ENCODE measurements at regions not wholly inside any gene's neighbourhood (a gene's known extent, or its start where the extent isn't known, plus 50 kb on each side); places are given as distances from the start of the nearest gene placed in this dataset.
A peak's percentile ranks its signal among the peaks of the same experiment; 100 is the strongest.
"Not testable (repeated sequence)": the region's sequence is repeated elsewhere in the genome, so short reads cannot be mapped to it uniquely, and the experiment has no call there.

- no peak for DNase-seq
Measured at GRCh38 chr16:23013484-23013883, 135.8 kb downstream of the USP31 start.

- no peak for DNase-seq
Measured at GRCh38 chr16:23009075-23009474, 140.2 kb downstream of the USP31 start.

- DNase-seq, result no peak
Measured at GRCh38 chr16:23008041-23008440, 141.2 kb downstream of the USP31 start.

- no peak for DNase-seq
Measured at GRCh38 chr16:23006380-23006779, 142.9 kb downstream of the USP31 start.

- no peak for DNase-seq
Measured at GRCh38 chr16:23005951-23006350, 143.3 kb downstream of the USP31 start.

GRCh38 chr16:22989598-22989997 is 159.7 kb downstream of the USP31 start:
- DNase-seq, result no peak

- no peak for DNase-seq
Measured at GRCh38 chr16:22983614-22984013, 165.6 kb downstream of the USP31 start.

- DNase-seq, result not testable (repeated sequence)
Measured at GRCh38 chr16:22980514-22980913, 166.6 kb downstream of the HS3ST2 start.

- DNase-seq, result no peak
Measured at GRCh38 chr16:22979038-22979437, 165.1 kb downstream of the HS3ST2 start.

GRCh38 chr16:22977294-22977697 is 163.3 kb downstream of the HS3ST2 start:
- peak; percentile 20 for DNase-seq

- no peak for DNase-seq
Measured at GRCh38 chr16:22973522-22973921, 159.6 kb downstream of the HS3ST2 start.

- DNase-seq, result no peak
Measured at GRCh38 chr16:22971346-22971924, 157.5 kb downstream of the HS3ST2 start.

GRCh38 chr16:22970209-22970865 is 156.4 kb downstream of the HS3ST2 start:
- DNase-seq, result no peak

GRCh38 chr16:22969567-22969966 is 155.6 kb downstream of the HS3ST2 start:
- DNase-seq, result no peak

- DNase-seq, result no peak
Measured at GRCh38 chr16:22968931-22969330, 155.0 kb downstream of the HS3ST2 start.

- DNase-seq, result no peak
Measured at GRCh38 chr16:22967521-22968095, 153.6 kb downstream of the HS3ST2 start.

All from NCI-H510A treated with DMSO at 0.1 percent for 48 hours (cell line).